ENCODE measurements at regions not wholly inside any gene's neighbourhood (a gene's known extent, or its start where the extent isn't known, plus 50 kb on each side); places are given as distances from the start of the nearest gene placed in this dataset.

DNA sequence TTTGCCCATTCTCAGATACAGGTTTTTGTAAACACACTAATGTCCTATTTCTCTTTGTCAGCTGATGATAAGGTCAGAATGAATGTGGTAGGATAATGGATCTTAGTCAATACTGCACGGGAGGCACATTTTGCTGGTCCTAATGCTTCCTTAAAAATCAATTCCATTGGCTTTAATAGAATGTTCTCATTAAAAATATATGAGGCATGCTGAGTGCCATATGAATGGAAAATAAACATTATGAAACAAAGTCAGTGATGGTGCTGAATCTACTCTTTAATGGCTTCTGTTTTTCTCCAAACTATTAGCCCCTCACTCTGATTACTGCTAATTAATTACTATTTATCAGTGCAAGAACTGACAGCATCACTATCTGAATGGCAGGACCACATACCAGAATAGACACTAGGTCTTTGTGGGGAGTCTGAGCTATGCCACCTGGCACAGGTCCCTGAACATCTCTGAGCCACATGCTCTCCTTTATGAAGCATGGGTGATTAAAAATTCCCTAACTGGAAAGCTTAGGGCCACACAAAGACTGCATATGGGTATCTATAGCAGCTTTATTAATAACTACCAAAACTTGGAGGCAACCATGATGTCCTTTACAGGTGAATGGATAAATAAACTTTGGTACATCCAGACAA lies 278.9 kb downstream of the MEX3B start:
- TF ChIP-seq KAT7 (CRISPR knock-in tag; IDR thresholded peaks at IDR 0.05; ENCODE audit: borderline replicate concordance): no peak
- no peak for TF ChIP-seq MXD4 (CRISPR knock-in tag; IDR thresholded peaks at IDR 0.05; ENCODE audit: borderline replicate concordance)
- TF ChIP-seq CTCF (IDR thresholded peaks at IDR 0.05): no peak
